Rectal smooth muscle tissue (tissue), 1 donor: ENCODE measurements at regions not wholly inside any gene's neighbourhood (a gene's known extent, or its start where the extent isn't known, plus 50 kb on each side); places are given as distances from the start of the nearest gene placed in this dataset.

Source experiments
- H3K27ac ChIP-seq: one replicate; pipeline ENCODE4 v1.7.0; 2013; ENCODE audit warnings: low read depth, low read length, inconsistent platforms
- H3K27me3 ChIP-seq: one replicate; pipeline ENCODE4 v1.7.0; 2013; ENCODE audit warnings: low read length; ENCODE audit not compliant: control insufficient read depth, insufficient read depth
- H3K36me3 ChIP-seq: one replicate; pipeline ENCODE4 v1.7.0; 2013; ENCODE audit warnings: low read length; ENCODE audit not compliant: control insufficient read depth, insufficient read depth
- H3K4me1 ChIP-seq: one replicate; pipeline ENCODE4 v1.7.0; 2013; ENCODE audit warnings: low read length; ENCODE audit not compliant: control insufficient read depth, insufficient read depth
- H3K4me3 ChIP-seq: one replicate; pipeline ENCODE4 v1.7.0; 2013; ENCODE audit warnings: low read length
- H3K9ac ChIP-seq: one replicate; pipeline ENCODE4 v1.7.0; 2013; ENCODE audit warnings: low read length

GRCh38 chr4:97334348-97334747 lies 808.9 kb downstream of the STPG2 start:
- Histone ChIP-seq H3K9ac (no peak overlapping the region), H3K36me3 (no peaks in the 10 kb centered on the region), H3K4me1 (no peaks in the 10 kb centered on the region), H3K4me3 (no peak overlapping the region), H3K27me3 (no peaks in the 10 kb centered on the region), H3K27ac (no peak overlapping the region)

- Histone ChIP-seq H3K4me3 (no peak overlapping the region), H3K4me1 (no peaks in the 10 kb centered on the region), H3K27ac (no peak overlapping the region), H3K36me3 (no peaks in the 10 kb centered on the region), H3K27me3 (no peaks in the 10 kb centered on the region), H3K9ac (no peak overlapping the region)
These were observed 793.6 kb downstream of the STPG2 start for GRCh38 chr4:97349468-97350186.

GRCh38 chr4:97353876-97354275 lies 789.4 kb downstream of the STPG2 start:
- Histone ChIP-seq H3K9ac (no peak overlapping the region), H3K36me3 (no peaks in the 10 kb centered on the region), H3K4me3 (no peak overlapping the region), H3K27ac (no peak overlapping the region), H3K4me1 (no peaks in the 10 kb centered on the region), H3K27me3 (no peaks in the 10 kb centered on the region)

- Histone ChIP-seq H3K27ac (no peak overlapping the region), H3K27me3 (no peaks in the 10 kb centered on the region), H3K9ac (no peak overlapping the region), H3K36me3 (no peaks in the 10 kb centered on the region), H3K4me1 (no peaks in the 10 kb centered on the region), H3K4me3 (no peak overlapping the region)
These were observed 783.5 kb downstream of the STPG2 start for GRCh38 chr4:97359826-97360225.

- H3K4me1 ChIP-seq, result no peaks in the 10 kb centered on the region
- no peak overlapping the region for H3K9ac ChIP-seq
- no peaks in the 10 kb centered on the region for H3K27me3 ChIP-seq
- no peaks in the 10 kb centered on the region for H3K36me3 ChIP-seq
- no peak overlapping the region for H3K27ac ChIP-seq
- no peak overlapping the region for H3K4me3 ChIP-seq
These were observed 782.5 kb downstream of the STPG2 start for GRCh38 chr4:97360733-97361132.

- Histone ChIP-seq H3K9ac (no peak overlapping the region), H3K4me1 (no peaks in the 10 kb centered on the region), H3K36me3 (no peaks in the 10 kb centered on the region), H3K4me3 (no peak overlapping the region), H3K27me3 (no peaks in the 10 kb centered on the region), H3K27ac (no peak overlapping the region)
These were observed 775.4 kb downstream of the STPG2 start for GRCh38 chr4:97367878-97368277.

GRCh38 chr4:97370568-97370967 lies 772.7 kb downstream of the STPG2 start:
- H3K4me1 ChIP-seq, result no peaks in the 10 kb centered on the region
- H3K9ac ChIP-seq, result no peak overlapping the region
- H3K27me3 ChIP-seq, result no peaks in the 10 kb centered on the region
- H3K4me3 ChIP-seq, result no peak overlapping the region
- H3K27ac ChIP-seq, result no peak overlapping the region
- no peaks in the 10 kb centered on the region for H3K36me3 ChIP-seq

- no peak overlapping the region for H3K4me3 ChIP-seq
- H3K36me3 ChIP-seq, result no peaks in the 10 kb centered on the region
- no peak overlapping the region for H3K27ac ChIP-seq
- no peaks in the 10 kb centered on the region for H3K27me3 ChIP-seq
- no peak overlapping the region for H3K9ac ChIP-seq
- no peaks in the 10 kb centered on the region for H3K4me1 ChIP-seq
These were observed 768.8 kb downstream of the STPG2 start for GRCh38 chr4:97374526-97374925.

GRCh38 chr4:97386969-97387368 lies 756.3 kb downstream of the STPG2 start:
- no peaks in the 10 kb centered on the region for H3K4me1 ChIP-seq

GRCh38 chr4:97394653-97395052 lies 748.6 kb downstream of the STPG2 start:
- H3K9ac ChIP-seq, result no peak overlapping the region
- H3K27me3 ChIP-seq, result no peaks in the 10 kb centered on the region
- H3K4me3 ChIP-seq, result no peak overlapping the region
- H3K36me3 ChIP-seq, result no peaks in the 10 kb centered on the region
- H3K4me1 ChIP-seq, result no peaks in the 10 kb centered on the region
- H3K27ac ChIP-seq, result no peak overlapping the region

More at GRCh38 chr4:97386969-97387368, 756.3 kb downstream of the STPG2 start:
- H3K4me3 ChIP-seq, result no peak overlapping the region
- H3K9ac ChIP-seq, result no peak overlapping the region
- no peaks in the 10 kb centered on the region for H3K27me3 ChIP-seq
- H3K27ac ChIP-seq, result no peak overlapping the region
- H3K36me3 ChIP-seq, result no peaks in the 10 kb centered on the region

GRCh38 chr4:97396097-97396496 lies 747.2 kb downstream of the STPG2 start:
- no peak overlapping the region for H3K9ac ChIP-seq
- H3K4me1 ChIP-seq, result no peaks in the 10 kb centered on the region
- no peak overlapping the region for H3K4me3 ChIP-seq
- H3K27ac ChIP-seq, result no peak overlapping the region
- H3K36me3 ChIP-seq, result no peaks in the 10 kb centered on the region
- H3K27me3 ChIP-seq, result no peaks in the 10 kb centered on the region

GRCh38 chr4:97396605-97397004 lies 746.7 kb downstream of the STPG2 start:
- no peaks in the 10 kb centered on the region for H3K27me3 ChIP-seq
- no peaks in the 10 kb centered on the region for H3K36me3 ChIP-seq
- no peaks in the 10 kb centered on the region for H3K4me1 ChIP-seq
- no peak overlapping the region for H3K9ac ChIP-seq
- no peak overlapping the region for H3K27ac ChIP-seq
- H3K4me3 ChIP-seq, result no peak overlapping the region

- Histone ChIP-seq H3K9ac (no peak overlapping the region), H3K36me3 (no peaks in the 10 kb centered on the region), H3K27me3 (no peaks in the 10 kb centered on the region), H3K27ac (no peak overlapping the region), H3K4me1 (no peaks in the 10 kb centered on the region), H3K4me3 (no peak overlapping the region)
These were observed 738.3 kb downstream of the STPG2 start for GRCh38 chr4:97404876-97405523.
